ENCODE measurements at regions not wholly inside any gene's neighbourhood (a gene's known extent, or its start where the extent isn't known, plus 50 kb on each side); places are given as distances from the start of the nearest gene placed in this dataset.

- H3K27ac ChIP-seq (ENCODE audit: low read depth in 1 of 2, low read length in 2 of 2): no peak overlapping the region
- intact Hi-C loops (cut with DNase I): no loop called here
- H3K4me3 ChIP-seq (ENCODE audit: low read length in 2 of 2): no peak overlapping the region
- peaks cover 3% of the 10 kb centered on the region for H3K9me3 ChIP-seq (ENCODE audit: control insufficient read depth, low read length)
- no peaks in the 10 kb centered on the region for H3K27me3 ChIP-seq (ENCODE audit: control insufficient read depth in 1 of 2, insufficient read depth in 2 of 2, low read length in 1 of 2)
- ATAC-seq (ENCODE audit: low FRiP score) (no peak), DNase-seq (peak in 1 of 2 donors; percentile 32)
- WGBS, 2 donors: 86 to 88% methylated on average over 17 of the region's 17 CpGs
- H3K36me3 ChIP-seq (ENCODE audit: control insufficient read depth in 1 of 2, insufficient read depth in 2 of 2, low read length in 1 of 2): no peaks in the 10 kb centered on the region
- no peaks in the 10 kb centered on the region for H3K4me1 ChIP-seq (ENCODE audit: control insufficient read depth in 1 of 2, insufficient read depth in 2 of 2, low read length in 2 of 2)
These were observed 125.8 kb upstream of the NCOR2 start for GRCh38 chr12:124693111-124693723.

DNA sequence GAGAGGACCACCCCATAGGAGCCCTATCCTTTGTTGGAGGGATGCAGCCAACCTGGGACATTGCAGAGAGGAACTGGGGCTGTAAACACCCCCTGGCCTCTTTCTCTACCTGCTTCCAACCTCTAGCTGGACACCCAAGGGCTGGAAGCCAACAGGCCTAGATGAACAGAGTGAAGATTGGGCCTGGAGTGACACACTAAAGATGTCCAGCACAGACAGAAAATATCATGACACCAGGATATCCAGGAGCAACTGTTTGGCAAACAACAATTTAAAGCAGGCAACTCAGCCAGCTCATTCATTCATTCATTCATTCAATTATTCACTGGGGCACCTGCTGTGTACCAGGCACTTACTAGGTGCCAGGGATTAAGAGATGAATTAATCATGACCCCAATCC lies 125.0 kb upstream of the NCOR2 start:
- Histone ChIP-seq H3K27me3 (ENCODE audit: control insufficient read depth in 1 of 2, insufficient read depth in 2 of 2, low read length in 1 of 2) (no peaks in the 10 kb centered on the region), H3K4me3 (ENCODE audit: low read length in 2 of 2) (no peak overlapping the region), H3K9me3 (ENCODE audit: control insufficient read depth, low read length) (peaks cover 3% of the 10 kb centered on the region), H3K4me1 (ENCODE audit: control insufficient read depth in 1 of 2, insufficient read depth in 2 of 2, low read length in 2 of 2) (no peaks in the 10 kb centered on the region), H3K36me3 (ENCODE audit: control insufficient read depth in 1 of 2, insufficient read depth in 2 of 2, low read length in 1 of 2) (no peaks in the 10 kb centered on the region), H3K27ac (ENCODE audit: low read depth in 1 of 2, low read length in 2 of 2) (no peak overlapping the region)
- intact Hi-C loops (cut with DNase I): no loop called here
- no peak for ATAC-seq (ENCODE audit: low FRiP score)
- DNase-seq: no peak

GRCh38 chr12:124691429-124691828 lies 124.0 kb upstream of the NCOR2 start:
- WGBS, 2 donors: 99 to 100% methylated on average over 1 of the region's 1 CpG
- no peak overlapping the region for H3K4me3 ChIP-seq (ENCODE audit: low read length in 2 of 2)
- H3K27ac ChIP-seq (ENCODE audit: low read depth in 1 of 2, low read length in 2 of 2): no peak overlapping the region
- H3K27me3 ChIP-seq (ENCODE audit: control insufficient read depth in 1 of 2, insufficient read depth in 2 of 2, low read length in 1 of 2): no peaks in the 10 kb centered on the region
- ATAC-seq (ENCODE audit: low FRiP score) (no peak), DNase-seq (no peak)
- H3K9me3 ChIP-seq (ENCODE audit: control insufficient read depth, low read length): peaks cover 3% of the 10 kb centered on the region
- H3K4me1 ChIP-seq (ENCODE audit: control insufficient read depth in 1 of 2, insufficient read depth in 2 of 2, low read length in 2 of 2): no peaks in the 10 kb centered on the region
- no peaks in the 10 kb centered on the region for H3K36me3 ChIP-seq (ENCODE audit: control insufficient read depth in 1 of 2, insufficient read depth in 2 of 2, low read length in 1 of 2)
- intact Hi-C loops (cut with DNase I): no loop called here

DNA sequence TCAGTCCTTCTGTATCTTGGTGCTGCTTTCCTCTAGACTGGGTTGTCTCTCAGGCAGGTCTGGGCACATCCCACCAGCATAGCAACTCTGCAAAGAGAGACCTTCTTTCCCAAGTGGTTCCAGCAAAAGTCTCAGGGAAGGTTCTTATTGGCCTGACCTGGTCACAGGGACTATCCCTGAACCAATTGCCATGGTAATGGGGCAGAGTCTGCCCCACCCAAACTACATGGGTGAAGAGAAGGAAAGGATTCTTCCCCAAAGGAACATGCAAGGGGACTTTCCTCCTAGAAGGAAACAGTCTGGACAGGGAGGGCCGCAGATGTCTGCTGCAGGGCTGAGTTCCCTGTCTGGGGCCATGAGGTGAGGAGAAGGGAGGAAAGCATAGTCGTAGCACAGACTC lies 122.2 kb upstream of the NCOR2 start:
- DNase-seq: no peak
- no peaks in the 10 kb centered on the region for H3K27me3 ChIP-seq (ENCODE audit: control insufficient read depth in 1 of 2, insufficient read depth in 2 of 2, low read length in 1 of 2)
- no peaks in the 10 kb centered on the region for H3K36me3 ChIP-seq (ENCODE audit: control insufficient read depth in 1 of 2, insufficient read depth in 2 of 2, low read length in 1 of 2)
- H3K4me3 ChIP-seq (ENCODE audit: low read length in 2 of 2): no peak overlapping the region
- 88 to 89% methylated on average over 2 of the region's 2 CpGs for WGBS, 2 donors
- peaks cover 0 to 1% of the 10 kb centered on the region in 2 donors for H3K4me1 ChIP-seq (ENCODE audit: control insufficient read depth in 1 of 2, insufficient read depth in 2 of 2, low read length in 2 of 2)
- H3K27ac ChIP-seq (ENCODE audit: low read depth in 1 of 2, low read length in 2 of 2): no peak overlapping the region
- intact Hi-C loops (cut with DNase I): loop anchor here (5.0 to 10.0 kb wide), 3 partner anchors 73 to 235 kb away; partner anchors contain the start of gene NCOR2 (in 1 of the 2)
- no peak for ATAC-seq (ENCODE audit: low FRiP score)
- peaks cover 3% of the 10 kb centered on the region for H3K9me3 ChIP-seq (ENCODE audit: control insufficient read depth, low read length)

GRCh38 chr12:124688356-124688992 lies 121.1 kb upstream of the NCOR2 start:
- H3K4me1 ChIP-seq (ENCODE audit: control insufficient read depth in 1 of 2, insufficient read depth in 2 of 2, low read length in 2 of 2): peaks cover 0 to 3% of the 10 kb centered on the region in 2 donors
- H3K9me3 ChIP-seq (ENCODE audit: control insufficient read depth, low read length): peaks cover 3% of the 10 kb centered on the region
- no peak for DNase-seq
- no peak for ATAC-seq (ENCODE audit: low FRiP score)
- WGBS, 2 donors: 52 to 54% methylated on average over 6 of the region's 6 CpGs
- no peak overlapping the region for H3K4me3 ChIP-seq (ENCODE audit: low read length in 2 of 2)
- no peaks in the 10 kb centered on the region for H3K27me3 ChIP-seq (ENCODE audit: control insufficient read depth in 1 of 2, insufficient read depth in 2 of 2, low read length in 1 of 2)
- intact Hi-C loops (cut with DNase I): loop anchor here (5.0 to 10.0 kb wide), 3 partner anchors 74 to 234 kb away; partner anchors contain the start of gene NCOR2 (in 1 of the 2)
- no peak overlapping the region for H3K27ac ChIP-seq (ENCODE audit: low read depth in 1 of 2, low read length in 2 of 2)
- H3K36me3 ChIP-seq (ENCODE audit: control insufficient read depth in 1 of 2, insufficient read depth in 2 of 2, low read length in 1 of 2): no peaks in the 10 kb centered on the region

DNA sequence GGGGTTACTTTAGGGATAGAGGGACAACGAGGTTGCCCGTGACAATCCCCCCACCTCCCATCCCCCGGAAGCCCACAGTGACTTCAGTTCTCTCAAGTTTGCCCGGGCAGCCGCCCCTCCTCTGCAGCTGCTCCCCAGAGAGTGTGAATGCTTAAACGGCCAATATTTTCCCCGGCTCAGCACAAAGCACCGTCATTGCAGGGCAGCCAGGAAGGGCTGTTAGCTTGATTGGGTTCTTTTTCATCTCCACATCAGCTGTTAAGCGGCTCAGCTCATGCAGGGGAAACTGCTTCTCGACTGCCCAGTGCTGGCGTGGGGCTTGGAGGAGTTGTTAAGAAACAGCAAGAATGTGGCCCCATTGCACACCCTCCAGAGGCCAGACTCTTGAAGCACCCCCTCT lies 120.5 kb upstream of the NCOR2 start:
- Histone ChIP-seq H3K9me3 (ENCODE audit: control insufficient read depth, low read length) (peaks cover 3% of the 10 kb centered on the region), H3K4me3 (ENCODE audit: low read length in 2 of 2) (no peak overlapping the region), H3K27ac (ENCODE audit: low read depth in 1 of 2, low read length in 2 of 2) (peak overlapping the region in 1 of 2 donors; percentile 19), H3K36me3 (ENCODE audit: control insufficient read depth in 1 of 2, insufficient read depth in 2 of 2, low read length in 1 of 2) (no peaks in the 10 kb centered on the region), H3K4me1 (ENCODE audit: control insufficient read depth in 1 of 2, insufficient read depth in 2 of 2, low read length in 2 of 2) (peaks cover 0 to 3% of the 10 kb centered on the region in 2 donors), H3K27me3 (ENCODE audit: control insufficient read depth in 1 of 2, insufficient read depth in 2 of 2, low read length in 1 of 2) (no peaks in the 10 kb centered on the region)
- peak; percentile 37 for ATAC-seq (ENCODE audit: low FRiP score)
- 3% methylated on average over 11 of the region's 11 CpGs for WGBS, 2 donors
- DNase-seq: peak in 1 of 2 donors; percentile 76
- intact Hi-C loops (cut with DNase I): loop anchor here (5.0 to 10.0 kb wide), 3 partner anchors 74 to 233 kb away; partner anchors contain the start of gene NCOR2 (in 1 of the 2)

GRCh38 chr12:124687174-124687902 lies 119.9 kb upstream of the NCOR2 start:
- H3K27ac ChIP-seq (ENCODE audit: low read depth in 1 of 2, low read length in 2 of 2): no peak overlapping the region
- intact Hi-C loops (cut with DNase I): loop anchor here (5.0 to 10.0 kb wide), 3 partner anchors 75 to 233 kb away; partner anchors contain the start of gene NCOR2 (in 1 of the 2)
- H3K4me3 ChIP-seq (ENCODE audit: low read length in 2 of 2): no peak overlapping the region
- no peaks in the 10 kb centered on the region for H3K27me3 ChIP-seq (ENCODE audit: control insufficient read depth in 1 of 2, insufficient read depth in 2 of 2, low read length in 1 of 2)
- DNase-seq: no peak
- H3K36me3 ChIP-seq (ENCODE audit: control insufficient read depth in 1 of 2, insufficient read depth in 2 of 2, low read length in 1 of 2): no peaks in the 10 kb centered on the region
- peaks cover 2% of the 10 kb centered on the region for H3K9me3 ChIP-seq (ENCODE audit: control insufficient read depth, low read length)
- peaks cover 0 to 3% of the 10 kb centered on the region in 2 donors for H3K4me1 ChIP-seq (ENCODE audit: control insufficient read depth in 1 of 2, insufficient read depth in 2 of 2, low read length in 2 of 2)
- WGBS, 2 donors: 60 to 75% methylated on average over 9 of the region's 9 CpGs
- ATAC-seq (ENCODE audit: low FRiP score): peak; percentile 8

- Histone ChIP-seq H3K27ac (ENCODE audit: low read depth in 1 of 2, low read length in 2 of 2) (peak overlapping the region in 1 of 2 donors; percentile 14), H3K36me3 (ENCODE audit: control insufficient read depth in 1 of 2, insufficient read depth in 2 of 2, low read length in 1 of 2) (no peaks in the 10 kb centered on the region), H3K4me3 (ENCODE audit: low read length in 2 of 2) (no peak overlapping the region), H3K4me1 (ENCODE audit: control insufficient read depth in 1 of 2, insufficient read depth in 2 of 2, low read length in 2 of 2) (peaks cover 0 to 3% of the 10 kb centered on the region in 2 donors), H3K9me3 (ENCODE audit: control insufficient read depth, low read length) (no peaks in the 10 kb centered on the region), H3K27me3 (ENCODE audit: control insufficient read depth in 1 of 2, insufficient read depth in 2 of 2, low read length in 1 of 2) (no peaks in the 10 kb centered on the region)
- DNase-seq: no peak
- WGBS, 2 donors: 66 to 76% methylated on average over 9 of the region's 9 CpGs
- no peak for ATAC-seq (ENCODE audit: low FRiP score)
- intact Hi-C loops (cut with DNase I): loop anchor here (5.0 to 10.0 kb wide), 3 partner anchors 76 to 232 kb away; partner anchors contain the start of gene NCOR2 (in 1 of the 2)
These were observed 119.2 kb upstream of the NCOR2 start for GRCh38 chr12:124686370-124687173.

Measured in aorta (tissue), 5 donors.